Activated CD8-positive, alpha-beta T cell treated with anti-CD3 and anti-CD28 coated beads for 36 hours (primary cell): ENCODE measurements at regions not wholly inside any gene's neighbourhood (a gene's known extent, or its start where the extent isn't known, plus 50 kb on each side); places are given as distances from the start of the nearest gene placed in this dataset.

Experiments
- ATAC-seq: fragments of 200-7000 bp; cut with Tn5 transposase; one replicate; pipeline ENCODE4 v1.10.0; 2021; ENCODE audit warnings: mild to moderate bottlenecking, moderate library complexity
- CTCF ChIA-PET: fragments of 350-600 bp; sonication (Branson Sonifier 250); formaldehyde crosslinking; loops from one replicate; lab custom pipeline; 2021; ENCODE audit warnings: antibody characterized with exemption; lab: Charles Lee
- POLR2A ChIA-PET: fragments of 350-600 bp; sonication (Branson Sonifier 250); formaldehyde crosslinking; loops from one replicate; lab custom pipeline; 2021; ENCODE audit warnings: antibody characterized with exemption; lab: Charles Lee
- DNase-seq: peaks from one replicate; pipeline ENCODE4 v3.0.0-alpha.2; 2020
- H3K27ac Mint-ChIP-seq: one replicate; pipeline ENCODE4 v1.8.0; 2021; ENCODE audit warnings: mild to moderate bottlenecking, mixed read lengths
- H3K27me3 Mint-ChIP-seq: one replicate; pipeline ENCODE4 v1.8.0; 2021; ENCODE audit warnings: mixed read lengths
- H3K36me3 Mint-ChIP-seq: one replicate; pipeline ENCODE4 v1.8.0; 2021; ENCODE audit warnings: low read depth, mixed read lengths
- H3K4me1 Mint-ChIP-seq: one replicate; pipeline ENCODE4 v1.8.0; 2021; ENCODE audit warnings: low read depth, mixed read lengths
- H3K4me3 Mint-ChIP-seq: one replicate; pipeline ENCODE4 v1.8.0; 2021; ENCODE audit warnings: mild to moderate bottlenecking, moderate library complexity, mixed read lengths
- H3K9me3 Mint-ChIP-seq: one replicate; pipeline ENCODE4 v1.8.0; 2021; ENCODE audit warnings: mixed read lengths
- intact Hi-C: fragments of 100-400 bp; cut with micrococcal nuclease; formaldehyde crosslinking; loops from one replicate; pipeline ENCODE4 v1.10.0; 2022
- TF ChIP-seq, protein P1 (sequence below): fragments of 200-600 bp; IDR thresholded peaks from one replicate; pipeline ENCODE4 v1.8.0; 2022; ENCODE audit warnings: antibody characterized with exemption, mild to moderate bottlenecking

GRCh38 chr15:70293138-70293537 is 195.4 kb upstream of the TLE3 start:
- CTCF ChIA-PET, result no interaction called here
- no peak overlapping the region for H3K27ac Mint-ChIP-seq
- TF ChIP-seq, protein P1, sequence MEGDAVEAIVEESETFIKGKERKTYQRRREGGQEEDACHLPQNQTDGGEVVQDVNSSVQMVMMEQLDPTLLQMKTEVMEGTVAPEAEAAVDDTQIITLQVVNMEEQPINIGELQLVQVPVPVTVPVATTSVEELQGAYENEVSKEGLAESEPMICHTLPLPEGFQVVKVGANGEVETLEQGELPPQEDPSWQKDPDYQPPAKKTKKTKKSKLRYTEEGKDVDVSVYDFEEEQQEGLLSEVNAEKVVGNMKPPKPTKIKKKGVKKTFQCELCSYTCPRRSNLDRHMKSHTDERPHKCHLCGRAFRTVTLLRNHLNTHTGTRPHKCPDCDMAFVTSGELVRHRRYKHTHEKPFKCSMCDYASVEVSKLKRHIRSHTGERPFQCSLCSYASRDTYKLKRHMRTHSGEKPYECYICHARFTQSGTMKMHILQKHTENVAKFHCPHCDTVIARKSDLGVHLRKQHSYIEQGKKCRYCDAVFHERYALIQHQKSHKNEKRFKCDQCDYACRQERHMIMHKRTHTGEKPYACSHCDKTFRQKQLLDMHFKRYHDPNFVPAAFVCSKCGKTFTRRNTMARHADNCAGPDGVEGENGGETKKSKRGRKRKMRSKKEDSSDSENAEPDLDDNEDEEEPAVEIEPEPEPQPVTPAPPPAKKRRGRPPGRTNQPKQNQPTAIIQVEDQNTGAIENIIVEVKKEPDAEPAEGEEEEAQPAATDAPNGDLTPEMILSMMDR, result no peak
- no peak for DNase-seq
- intact Hi-C loops, result no loop called here
- no peaks in the 10 kb centered on the region for H3K9me3 Mint-ChIP-seq
- H3K27me3 Mint-ChIP-seq, result peaks cover 9% of the 10 kb centered on the region
- POLR2A ChIA-PET, result interaction anchor here (0.6 kb wide), 2 partner anchors 22 to 140 kb away, joined by 3 to 4 read pairs; no protein-coding TSS in a partner anchor
- ATAC-seq, result no peak
- peaks cover 2% of the 10 kb centered on the region for H3K4me1 Mint-ChIP-seq
- no peak overlapping the region for H3K4me3 Mint-ChIP-seq
- H3K36me3 Mint-ChIP-seq, result no peaks in the 10 kb centered on the region

DNA sequence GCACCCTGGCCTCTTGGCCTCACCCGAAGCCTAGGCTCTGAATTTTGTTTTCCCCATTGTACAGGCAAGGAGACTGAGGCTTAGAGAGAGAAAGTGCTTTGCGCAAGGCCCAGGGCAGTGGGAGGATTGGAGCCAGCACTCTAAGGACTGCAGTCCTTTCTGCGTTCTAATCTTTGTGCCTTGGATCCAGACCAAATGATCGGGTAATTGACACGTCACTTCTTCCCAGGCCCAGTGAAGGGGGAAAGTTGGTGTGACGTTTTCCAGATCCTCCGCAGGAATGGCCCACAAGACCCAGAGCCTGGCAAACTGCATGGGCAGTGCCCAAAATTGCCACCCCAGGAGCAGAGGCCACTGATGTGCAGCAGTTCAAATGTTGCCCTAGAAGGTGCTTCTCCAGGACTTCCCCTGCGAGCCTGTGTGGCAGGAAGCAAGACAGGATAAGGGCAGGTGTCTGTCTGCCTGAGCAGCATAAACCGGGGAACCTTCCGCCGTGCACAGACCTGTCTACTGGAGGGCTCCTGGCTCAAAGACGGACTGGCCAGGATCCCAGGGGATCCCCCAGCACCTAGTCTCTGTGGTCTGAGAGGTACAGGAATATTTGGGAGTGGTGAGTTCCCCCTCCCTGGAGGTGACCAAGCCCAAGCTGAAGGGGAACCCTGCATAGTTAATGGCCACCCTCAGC is 194.5 kb upstream of the TLE3 start:
- POLR2A ChIA-PET, result no interaction called here
- ATAC-seq (no peak), DNase-seq (no peak)
- intact Hi-C loops, result no loop called here
- CTCF ChIA-PET, result no interaction called here
- Mint-ChIP-seq H3K27me3 (peaks cover 9% of the 10 kb centered on the region), H3K4me3 (no peak overlapping the region), H3K9me3 (no peaks in the 10 kb centered on the region), H3K36me3 (no peaks in the 10 kb centered on the region), H3K4me1 (peaks cover 2% of the 10 kb centered on the region), H3K27ac (no peak overlapping the region)
- TF ChIP-seq, protein P1, result no peak

- no peak overlapping the region for H3K4me3 Mint-ChIP-seq
- CTCF ChIA-PET, result no interaction called here
- peaks cover 2% of the 10 kb centered on the region for H3K4me1 Mint-ChIP-seq
- H3K9me3 Mint-ChIP-seq, result no peaks in the 10 kb centered on the region
- no peak for DNase-seq
- POLR2A ChIA-PET, result no interaction called here
- H3K27ac Mint-ChIP-seq, result no peak overlapping the region
- H3K36me3 Mint-ChIP-seq, result no peaks in the 10 kb centered on the region
- TF ChIP-seq, protein P1, result no peak
- no peak for ATAC-seq
- intact Hi-C loops, result no loop called here
- peaks cover 2% of the 10 kb centered on the region for H3K27me3 Mint-ChIP-seq
These were observed 193.8 kb upstream of the TLE3 start for GRCh38 chr15:70291305-70292075.

GRCh38 chr15:70290708-70291107 is 193.0 kb upstream of the TLE3 start:
- ATAC-seq (no peak), DNase-seq (no peak)
- ChIA-PET CTCF (no interaction called here), POLR2A (no interaction called here)
- TF ChIP-seq, protein P1, result no peak
- Mint-ChIP-seq H3K4me1 (no peaks in the 10 kb centered on the region), H3K36me3 (no peaks in the 10 kb centered on the region), H3K4me3 (no peak overlapping the region), H3K27me3 (peaks cover 2% of the 10 kb centered on the region), H3K27ac (no peak overlapping the region), H3K9me3 (no peaks in the 10 kb centered on the region)
- intact Hi-C loops, result no loop called here
